HCT116 (cell line): ENCODE measurements at regions not wholly inside any gene's neighbourhood (a gene's known extent, or its start where the extent isn't known, plus 50 kb on each side); places are given as distances from the start of the nearest gene placed in this dataset.

Experiments used
- ATAC-seq: fragments of 200-7000 bp; cut with Tn5 transposase; 2 replicates; pipeline ENCODE4 v1.9.1; 2020; ENCODE audit warnings: mild to moderate bottlenecking, moderate library complexity
- BruUV-seq: library from RNA; stranded (reverse); fragments of 400-500 nt; replicated peaks from 2 replicates; lab custom pipeline; 2021; lab: Mats Ljungman, UMichigan
- CTCF ChIA-PET: fragments of 300-600 bp; sonication (Branson Sonifier 250); formaldehyde crosslinking; loops from one replicate; lab custom pipeline; 2021; ENCODE audit warnings: antibody characterized with exemption; lab: Charles Lee
- POLR2A ChIA-PET: fragments of 300-600, 350-600 bp; sonication (Branson Sonifier 250); formaldehyde crosslinking; loops from one replicate; lab custom pipeline; 2021; ENCODE audit warnings: antibody characterized with exemption; lab: Charles Lee
- RAD21 ChIA-PET, 2 experiments: fragments of 300-600 bp; sonication (Branson Sonifier 250); formaldehyde crosslinking; loops; one replicate each; lab custom pipeline; 2023; ENCODE audit warnings: low total read pairs in 2 of 2; ENCODE audit not compliant: uncharacterized antibody in 2 of 2, unreplicated experiment in 2 of 2, low non-redundant PET in 1 of 2; lab: Charles Lee
- DNase-seq: peaks from one replicate; pipeline ENCODE4 v3.0.0-alpha.2; 2010; ENCODE audit warnings: low read depth, low spot score
- H2AFZ ChIP-seq: fragments of 200-600 bp; shearing (Covaris generic), sonication (generic); 2 replicates; pipeline ENCODE4 v1.6.1; 2017; ENCODE audit warnings: low read depth, mixed run types, mixed read lengths, antibody characterized with exemption, low read length; ENCODE audit not compliant: poor library complexity, severe bottlenecking
- H3K27ac ChIP-seq: 2 replicates; pipeline ENCODE4 v1.5.1; 2012; ENCODE audit warnings: low read depth, low read length
- H3K27me3 ChIP-seq: fragments of 200-600 bp; sonication (generic); 2 replicates; pipeline ENCODE4 v1.6.1; 2016; ENCODE audit warnings: mixed run types, low read length, mixed read lengths; ENCODE audit not compliant: insufficient read depth
- H3K36me3 ChIP-seq, 2 experiments: fragments of 200-500 bp in 1 of 2; fragments of 200-600 bp in 1 of 2; sonication (Bioruptor generic) in 1 of 2; sonication (generic) in 1 of 2; 2 replicates each; pipeline versions ENCODE4 v1.5.1 to v1.6.1; 2014 to 2016; ENCODE audit warnings: low read length in 2 of 2, inconsistent platforms in 1 of 2, mixed read lengths in 1 of 2, mixed run types in 1 of 2; ENCODE audit not compliant: insufficient read depth in 2 of 2, control insufficient read depth in 1 of 2
- H3K4me1 ChIP-seq, 2 experiments: fragments of 200-600 bp in 1 of 2; sonication (generic) in 1 of 2; 2 replicates each; pipeline versions ENCODE4 v1.5.1 to v1.6.1; 2012 to 2017; ENCODE audit warnings: low read length in 2 of 2, inconsistent platforms in 1 of 2, mild to moderate bottlenecking in 1 of 2, mixed read lengths in 1 of 2, mixed run types in 1 of 2, moderate library complexity in 1 of 2; ENCODE audit not compliant: insufficient read depth in 2 of 2, control insufficient read depth in 1 of 2
- H3K4me2 ChIP-seq: fragments of 200-600 bp; sonication (generic); 2 replicates; pipeline ENCODE4 v1.6.1; 2017; ENCODE audit warnings: mixed run types, low read length, mixed read lengths
- H3K4me3 ChIP-seq, 2 experiments: fragments of 200-600 bp in 1 of 2; sonication (generic) in 1 of 2; replicated peaks in 1 of 2; 2 replicates each; pipeline ENCODE4 v1.5.1; 2011 to 2016; ENCODE audit warnings: low read length in 2 of 2, control low read depth in 1 of 2, low read depth in 1 of 2, mild to moderate bottlenecking in 1 of 2, mixed read lengths in 1 of 2, mixed run types in 1 of 2
- H3K79me2 ChIP-seq: fragments of 200-600 bp; sonication (generic); 2 replicates; pipeline ENCODE4 v1.6.1; 2017; ENCODE audit warnings: mild to moderate bottlenecking, mixed run types, low read length, moderate library complexity, mixed read lengths; ENCODE audit not compliant: insufficient read depth
- H3K9ac ChIP-seq: fragments of 200-600 bp; sonication (generic); 2 replicates; pipeline ENCODE4 v1.6.1; 2016; ENCODE audit warnings: low read length, mixed read lengths
- H3K9me2 ChIP-seq: fragments of 200-600 bp; sonication (generic), shearing (Covaris generic); 2 replicates; pipeline ENCODE4 v1.6.1; 2017; ENCODE audit warnings: mixed run types, mild to moderate bottlenecking, moderate library complexity; ENCODE audit not compliant: insufficient read depth
- H3K9me3 ChIP-seq, 2 experiments: fragments of 200-500 bp in 1 of 2; fragments of 200-600 bp in 1 of 2; sonication (Bioruptor generic) in 1 of 2; sonication (generic) in 1 of 2; 2 replicates each; pipeline ENCODE4 v1.6.1; 2014 to 2017; ENCODE audit warnings: low read length in 2 of 2, mixed read lengths in 2 of 2, inconsistent platforms in 1 of 2, low read depth in 1 of 2, mild to moderate bottlenecking in 1 of 2, mixed run types in 1 of 2, moderate library complexity in 1 of 2; ENCODE audit not compliant: control insufficient read depth in 1 of 2, insufficient read depth in 1 of 2
- H4K20me1 ChIP-seq: fragments of 200-600 bp; sonication (generic), shearing (Covaris generic); 2 replicates; pipeline ENCODE4 v1.6.1; 2017; ENCODE audit warnings: mixed run types, mild to moderate bottlenecking, moderate library complexity; ENCODE audit not compliant: insufficient read depth
- CBX3 ChIP-seq: IDR thresholded peaks from 2 replicates; pipeline ENCODE4 v1.6.1; 2012; ENCODE audit warnings: low read depth
- CEBPB ChIP-seq: IDR thresholded peaks from 2 replicates; pipeline ENCODE4 v1.6.1; 2012; ENCODE audit warnings: low read depth
- CTCF ChIP-seq, 3 experiments: fragments of 200-600 bp in 1 of 3; sonication (generic) in 1 of 3; IDR thresholded peaks in 2 of 3; conservative IDR thresholded peaks in 1 of 3; 2 replicates each; pipeline ENCODE4 v1.5.1; 2012 to 2017; ENCODE audit warnings: low read depth in 2 of 3, low read length in 2 of 3, antibody characterized with exemption in 1 of 3, borderline replicate concordance in 1 of 3, control low read depth in 1 of 3, mild to moderate bottlenecking in 1 of 3, mixed read lengths in 1 of 3, mixed run types in 1 of 3, moderate library complexity in 1 of 3; ENCODE audit not compliant: insufficient read depth in 1 of 3
- EZH2 ChIP-seq: fragments of 200-600 bp; sonication (generic); IDR thresholded peaks from 2 replicates; pipeline ENCODE4 v1.6.1; 2017; ENCODE audit warnings: antibody characterized with exemption, mixed run types
- EZH2phosphoT487 ChIP-seq: fragments of 200-600 bp; IDR thresholded peaks from 2 replicates; pipeline ENCODE4 v1.6.1; 2018; ENCODE audit warnings: antibody characterized with exemption, borderline replicate concordance
- MAX ChIP-seq: IDR thresholded peaks from 2 replicates; pipeline ENCODE4 v1.6.1; 2012
- POLR2A ChIP-seq: IDR thresholded peaks from 2 replicates; pipeline ENCODE4 v1.7.0; 2011; ENCODE audit warnings: borderline replicate concordance; ENCODE audit not compliant: insufficient read depth, insufficient read length; ENCODE audit errors: extremely low read depth
- RAD21 ChIP-seq: IDR thresholded peaks from 2 replicates; pipeline ENCODE4 v1.6.1; 2012; ENCODE audit warnings: low read depth, mild to moderate bottlenecking
- REST ChIP-seq: IDR thresholded peaks from 2 replicates; pipeline ENCODE4 v1.6.1; 2012; ENCODE audit warnings: low read depth
- SP1 ChIP-seq: IDR thresholded peaks from 2 replicates; pipeline ENCODE4 v1.6.1; 2012; ENCODE audit warnings: low read depth
- SRF ChIP-seq: IDR thresholded peaks from 2 replicates; pipeline ENCODE4 v1.6.1; 2012; ENCODE audit warnings: low read depth
- ZFX ChIP-seq: fragments of 450-650 bp; IDR thresholded peaks from 2 replicates; pipeline ENCODE4 v1.6.1; 2017
- intact Hi-C: fragments of 100-400 bp; cut with micrococcal nuclease; formaldehyde crosslinking; loops from 2 replicates; pipeline ENCODE4 v1.10.0; 2022

GRCh38 chr18:64566456-64566855, 417.6 kb upstream of the LINC00305 start:
- Histone ChIP-seq H3K36me3 (no peaks in the 10 kb centered on the region), H3K79me2 (no peaks in the 10 kb centered on the region), H3K9me3 (peaks cover 9 to 12% of the 10 kb centered on the region in 2 experiments; a peak in 2 of 4 replicates), H3K9ac (no peak overlapping the region), H3K4me1 (no peaks in the 10 kb centered on the region), H3K27me3 (no peaks in the 10 kb centered on the region), H3K4me2 (no peak overlapping the region), H4K20me1 (no peaks in the 10 kb centered on the region), H3K9me2 (no peaks in the 10 kb centered on the region), H3K4me3 (no peak overlapping the region), H2AFZ (no peak overlapping the region), H3K27ac (no peak overlapping the region)
- ATAC-seq = no peak
- intact Hi-C loops = no loop called here
- no peak for TF ChIP-seq CBX3
- no peak for TF ChIP-seq SRF
- no peak for TF ChIP-seq POLR2A
- TF ChIP-seq MAX = no peak
- TF ChIP-seq CEBPB = no peak
- no peak for TF ChIP-seq RAD21
- no peak for TF ChIP-seq REST
- no peak for TF ChIP-seq CTCF (IDR thresholded peaks at IDR 0.05 in 2 of 3, conservative IDR thresholded peaks at IDR 0.05 in 1 of 3; ENCODE audit: borderline replicate concordance in 1 of 3, insufficient read depth in 1 of 3, low read depth in 2 of 3, low read length in 2 of 3)
- no peak for TF ChIP-seq EZH2
- no peak for TF ChIP-seq EZH2phosphoT487
- TF ChIP-seq SP1 = no peak
- TF ChIP-seq ZFX = no peak
- no peak for DNase-seq
- ChIA-PET CTCF (no interaction called here), POLR2A (no interaction called here), RAD21 (no interaction called here)
- no TSS peak for BruUV-seq
